IMR-90 (cell line): ENCODE measurements at regions not wholly inside any gene's neighbourhood (a gene's known extent, or its start where the extent isn't known, plus 50 kb on each side); places are given as distances from the start of the nearest gene placed in this dataset.

Experiments
- ATAC-seq: fragments of 200-7000 bp; cut with Tn5 transposase; 2 replicates; pipeline ENCODE4 v1.9.1; 2020; ENCODE audit warnings: low read depth, mild to moderate bottlenecking, moderate library complexity
- BruUV-seq: library from RNA; stranded (reverse); fragments of 400-500 nt; replicated peaks from 2 replicates; lab custom pipeline; 2021; lab: Mats Ljungman, UMichigan
- CTCF ChIA-PET: fragments of 300-600 bp; formaldehyde crosslinking; extraction: SDS; loops from one replicate; lab custom pipeline; 2021; ENCODE audit warnings: antibody characterized with exemption; lab: Yijun Ruan, JAX
- POLR2A ChIA-PET: fragments of 300-600 bp; sonication (Branson Sonifier 250); formaldehyde crosslinking; loops from one replicate; lab custom pipeline; 2022; ENCODE audit warnings: antibody characterized with exemption; ENCODE audit not compliant: unreplicated experiment; lab: Charles Lee
- DNase-seq: peaks from one replicate; pipeline ENCODE4 v3.0.0; 2013
- H2AFZ ChIP-seq: replicated peaks from 2 replicates; pipeline ENCODE3; 2013; ENCODE audit warnings: low read length, mild to moderate bottlenecking; ENCODE audit not compliant: poor library complexity
- H2AK5ac ChIP-seq: 2 replicates; pipeline ENCODE4 v1.6.1; 2013; ENCODE audit warnings: low read depth, low read length, inconsistent platforms
- H2AK9ac ChIP-seq: replicated peaks from 2 replicates; pipeline ENCODE3; 2013; ENCODE audit warnings: mild to moderate bottlenecking, low read depth, low read length, moderate library complexity; ENCODE audit not compliant: poor library complexity
- H2BK120ac ChIP-seq: 2 replicates; pipeline ENCODE4 v1.6.1; 2013; ENCODE audit warnings: low read depth, low read length, inconsistent platforms
- H2BK15ac ChIP-seq: 3 replicates; pipeline ENCODE4 v1.6.1; 2013; ENCODE audit warnings: low read depth, low read length, inconsistent platforms
- H2BK20ac ChIP-seq: 2 replicates; pipeline ENCODE4 v1.6.1; 2013; ENCODE audit warnings: low read depth, mild to moderate bottlenecking, inconsistent platforms, low read length, moderate library complexity
- H2BK5ac ChIP-seq: 2 replicates; pipeline ENCODE4 v1.6.1; 2013; ENCODE audit warnings: mild to moderate bottlenecking, low read depth, low read length, inconsistent platforms; ENCODE audit not compliant: poor library complexity, severe bottlenecking
- H3K14ac ChIP-seq: replicated peaks from 2 replicates; pipeline ENCODE4 v1.6.1; 2013; ENCODE audit warnings: low read depth, low read length, inconsistent platforms
- H3K18ac ChIP-seq: 2 replicates; pipeline ENCODE4 v1.6.1; 2013; ENCODE audit warnings: low read depth, low read length, control low read depth
- H3K23ac ChIP-seq: 2 replicates; pipeline ENCODE4 v1.6.1; 2013; ENCODE audit warnings: low read depth, low read length, inconsistent platforms
- H3K27ac ChIP-seq: 2 replicates; pipeline ENCODE4 v1.5.1; 2013; ENCODE audit warnings: mild to moderate bottlenecking, control low read depth, low read length; ENCODE audit not compliant: insufficient read depth
- H3K27me3 ChIP-seq: 2 replicates; pipeline ENCODE4 v1.6.1; 2013; ENCODE audit warnings: low read length; ENCODE audit not compliant: control insufficient read depth, insufficient read depth
- H3K36me3 ChIP-seq: 2 replicates; pipeline ENCODE4 v1.6.1; 2013; ENCODE audit warnings: low read length, mixed read lengths; ENCODE audit not compliant: control insufficient read depth, insufficient read depth
- H3K4ac ChIP-seq: 2 replicates; pipeline ENCODE4 v1.6.1; 2013; ENCODE audit warnings: low read depth, low read length, inconsistent platforms
- H3K4me1 ChIP-seq: 2 replicates; pipeline ENCODE4 v1.6.1; 2013; ENCODE audit warnings: low read length, mixed read lengths; ENCODE audit not compliant: control insufficient read depth, insufficient read depth
- H3K4me2 ChIP-seq: 2 replicates; pipeline ENCODE4 v1.6.1; 2013; ENCODE audit warnings: low read depth, mild to moderate bottlenecking, control low read depth, low read length, moderate library complexity
- H3K4me3 ChIP-seq: 2 replicates; pipeline ENCODE4 v1.5.1; 2013; ENCODE audit warnings: low read depth, mild to moderate bottlenecking, control low read depth, low read length, moderate library complexity; ENCODE audit not compliant: insufficient read depth
- H3K56ac ChIP-seq: 2 replicates; pipeline ENCODE4 v1.6.1; 2013; ENCODE audit warnings: low read length, inconsistent platforms; ENCODE audit not compliant: insufficient read depth; ENCODE audit errors: extremely low read depth
- H3K79me1 ChIP-seq, 2 experiments: 2 replicates each; pipeline ENCODE4 v1.6.1; 2013; ENCODE audit warnings: low read length in 2 of 2, inconsistent platforms in 1 of 2, low read depth in 1 of 2
- H3K9ac ChIP-seq: 2 replicates; pipeline ENCODE4 v1.6.1; 2013; ENCODE audit warnings: low read depth, low read length, control low read depth
- H3K9me1 ChIP-seq: 2 replicates; pipeline ENCODE4 v1.6.1; 2013; ENCODE audit warnings: low read length, inconsistent platforms; ENCODE audit not compliant: insufficient read depth
- H3K9me3 ChIP-seq: 2 replicates; pipeline ENCODE4 v1.6.1; 2013; ENCODE audit warnings: low read length; ENCODE audit not compliant: control insufficient read depth, insufficient read depth
- H4K20me1 ChIP-seq: 2 replicates; pipeline ENCODE4 v1.6.1; 2013; ENCODE audit warnings: low read length, inconsistent platforms; ENCODE audit not compliant: insufficient read depth
- H4K5ac ChIP-seq: 2 replicates; pipeline ENCODE4 v1.6.1; 2013; ENCODE audit warnings: mild to moderate bottlenecking, low read depth, low read length, control low read depth
- H4K8ac ChIP-seq, 2 experiments: 2 replicates each; pipeline ENCODE4 v1.6.1; 2013; ENCODE audit warnings: low read depth in 2 of 2, low read length in 2 of 2, control low read depth in 1 of 2, inconsistent platforms in 1 of 2
- H4K91ac ChIP-seq: 2 replicates; pipeline ENCODE4 v1.6.1; 2013; ENCODE audit warnings: low read depth, low read length, inconsistent platforms; ENCODE audit not compliant: insufficient read depth
- CEBPB ChIP-seq: IDR thresholded peaks from 2 replicates; pipeline ENCODE4 v1.6.1; 2012; ENCODE audit warnings: low read depth, low read length, improper control_type of control experiment
- CHD1 ChIP-seq: IDR thresholded peaks from 2 replicates; pipeline ENCODE4 v1.6.1; 2012; ENCODE audit warnings: low read depth, low read length, improper control_type of control experiment
- MAFK ChIP-seq: IDR thresholded peaks from 2 replicates; pipeline ENCODE4 v1.6.1; 2012; ENCODE audit warnings: low read depth, low read length, improper control_type of control experiment
- MAZ ChIP-seq: IDR thresholded peaks from 2 replicates; pipeline ENCODE4 v1.6.1; 2012; ENCODE audit warnings: low read depth, mild to moderate bottlenecking, low read length, improper control_type of control experiment, moderate library complexity, borderline replicate concordance
- MXI1 ChIP-seq: IDR thresholded peaks from 2 replicates; pipeline ENCODE4 v1.6.1; 2012; ENCODE audit warnings: low read depth, mild to moderate bottlenecking, low read length, moderate library complexity, borderline replicate concordance
- NFE2L2 ChIP-seq: fragments of 150-350 bp; IDR thresholded peaks from 2 replicates; pipeline ENCODE4 v1.6.1; 2016; ENCODE audit warnings: low read depth, mild to moderate bottlenecking, low read length
- POLR2A ChIP-seq: IDR thresholded peaks from 2 replicates; pipeline ENCODE4 v1.6.1; 2012; ENCODE audit warnings: mild to moderate bottlenecking, low read depth, low read length
- RAD21 ChIP-seq: IDR thresholded peaks from 2 replicates; pipeline ENCODE4 v1.6.1; 2012; ENCODE audit warnings: low read length, improper control_type of control experiment
- RFX5 ChIP-seq: IDR thresholded peaks from 2 replicates; pipeline ENCODE4 v1.8.0; 2012; ENCODE audit warnings: low read depth, mild to moderate bottlenecking, low read length, moderate library complexity
- SMC3 ChIP-seq: fragments of 150-350 bp; IDR thresholded peaks from 2 replicates; pipeline ENCODE4 v1.6.1; 2016; ENCODE audit warnings: low read depth, mild to moderate bottlenecking, antibody characterized with exemption, low read length, moderate library complexity
- WGBS, 2 experiments: methylation state at CpG; one replicate each; pipeline versions ENCODE4 v1.1.5 to v1.1.7; 2013; ENCODE audit warnings: missing lambda C conversion rate in 2 of 2; ENCODE audit not compliant: insufficient read length in 1 of 2; ENCODE audit errors: extremely low coverage in 2 of 2; 5-methylcytosine and 5-hydroxymethylcytosine counted together
- dilution Hi-C: fragments of 300-500 bp; cut with HindIII; formaldehyde crosslinking; loops from one replicate; pipeline ENCODE4 v1.14.3; 2018; ENCODE audit warnings: low sequenced_read_pairs; ENCODE audit not compliant: unreplicated experiment
- in situ Hi-C: fragments of 300-500 bp; cut with MboI; formaldehyde crosslinking; loops from 3 replicates; pipeline ENCODE4 v1.14.3; 2019; ENCODE audit warnings: low sequenced_read_pairs, inconsistent platforms, mixed read lengths
- intact Hi-C: fragments of 100-400 bp; cut with micrococcal nuclease; formaldehyde crosslinking; loops from 2 replicates; pipeline ENCODE4 v1.10.0; 2022
- TF ChIP-seq, protein P1 (sequence below): fragments of 150-350 bp; IDR thresholded peaks from 2 replicates; pipeline ENCODE4 v1.6.1; 2016; ENCODE audit warnings: low read depth, mild to moderate bottlenecking, low read length, moderate library complexity, borderline replicate concordance
- TF ChIP-seq, protein P2 (sequence below): conservative IDR thresholded peaks from 2 replicates; pipeline ENCODE4 v1.5.1; 2012; ENCODE audit warnings: mild to moderate bottlenecking, low read depth, low read length, improper control_type of control experiment

GRCh38 chr14:106578481-106578880 is 1052.1 kb downstream of the TMEM121 start:
- no peak overlapping the region for H3K14ac ChIP-seq
- CTCF ChIA-PET = no interaction called here
- H2AK5ac ChIP-seq = no peak overlapping the region
- no TSS peak for BruUV-seq
- dilution Hi-C loops = no loop called here
- H3K27me3 ChIP-seq = no peaks in the 10 kb centered on the region
- no peak overlapping the region for H3K56ac ChIP-seq
- no peak overlapping the region for H4K91ac ChIP-seq
- H3K4me1 ChIP-seq = no peaks in the 10 kb centered on the region
- ATAC-seq (no peak), DNase-seq (no peak)
- no peak overlapping the region for H3K4ac ChIP-seq
- no peak overlapping the region for H2BK15ac ChIP-seq
- H3K36me3 ChIP-seq = no peaks in the 10 kb centered on the region
- no peak overlapping the region for H3K23ac ChIP-seq
- 20% methylated on average over 1 of the region's 11 CpGs; no CpG with 5 or more reads in 1 of the 2 experiments for WGBS, 2 experiments
- TF ChIP-seq CEBPB (no peak), CHD1 (no peak), MAFK (no peak), MXI1 (no peak), POLR2A (no peak), MAZ (no peak), RFX5 (no peak), SMC3 (no peak), RAD21 (no peak), NFE2L2 (no peak)
- TF ChIP-seq, protein P1, sequence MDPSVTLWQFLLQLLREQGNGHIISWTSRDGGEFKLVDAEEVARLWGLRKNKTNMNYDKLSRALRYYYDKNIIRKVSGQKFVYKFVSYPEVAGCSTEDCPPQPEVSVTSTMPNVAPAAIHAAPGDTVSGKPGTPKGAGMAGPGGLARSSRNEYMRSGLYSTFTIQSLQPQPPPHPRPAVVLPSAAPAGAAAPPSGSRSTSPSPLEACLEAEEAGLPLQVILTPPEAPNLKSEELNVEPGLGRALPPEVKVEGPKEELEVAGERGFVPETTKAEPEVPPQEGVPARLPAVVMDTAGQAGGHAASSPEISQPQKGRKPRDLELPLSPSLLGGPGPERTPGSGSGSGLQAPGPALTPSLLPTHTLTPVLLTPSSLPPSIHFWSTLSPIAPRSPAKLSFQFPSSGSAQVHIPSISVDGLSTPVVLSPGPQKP = no peak
- TF ChIP-seq, protein P2, sequence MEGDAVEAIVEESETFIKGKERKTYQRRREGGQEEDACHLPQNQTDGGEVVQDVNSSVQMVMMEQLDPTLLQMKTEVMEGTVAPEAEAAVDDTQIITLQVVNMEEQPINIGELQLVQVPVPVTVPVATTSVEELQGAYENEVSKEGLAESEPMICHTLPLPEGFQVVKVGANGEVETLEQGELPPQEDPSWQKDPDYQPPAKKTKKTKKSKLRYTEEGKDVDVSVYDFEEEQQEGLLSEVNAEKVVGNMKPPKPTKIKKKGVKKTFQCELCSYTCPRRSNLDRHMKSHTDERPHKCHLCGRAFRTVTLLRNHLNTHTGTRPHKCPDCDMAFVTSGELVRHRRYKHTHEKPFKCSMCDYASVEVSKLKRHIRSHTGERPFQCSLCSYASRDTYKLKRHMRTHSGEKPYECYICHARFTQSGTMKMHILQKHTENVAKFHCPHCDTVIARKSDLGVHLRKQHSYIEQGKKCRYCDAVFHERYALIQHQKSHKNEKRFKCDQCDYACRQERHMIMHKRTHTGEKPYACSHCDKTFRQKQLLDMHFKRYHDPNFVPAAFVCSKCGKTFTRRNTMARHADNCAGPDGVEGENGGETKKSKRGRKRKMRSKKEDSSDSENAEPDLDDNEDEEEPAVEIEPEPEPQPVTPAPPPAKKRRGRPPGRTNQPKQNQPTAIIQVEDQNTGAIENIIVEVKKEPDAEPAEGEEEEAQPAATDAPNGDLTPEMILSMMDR = no peak
- H3K9me1 ChIP-seq = no peaks in the 10 kb centered on the region
- POLR2A ChIA-PET = no interaction called here
- H3K18ac ChIP-seq = no peak overlapping the region
- no peak overlapping the region for H2BK5ac ChIP-seq
- H3K27ac ChIP-seq = no peak overlapping the region
- intact Hi-C loops = no loop called here
- H2BK20ac ChIP-seq = no peak overlapping the region
- H3K79me1 ChIP-seq = no peaks in the 10 kb centered on the region
- H4K5ac ChIP-seq = no peak overlapping the region
- H3K4me2 ChIP-seq = no peak overlapping the region
- H2AFZ ChIP-seq = no peak overlapping the region
- H4K8ac ChIP-seq = no peak overlapping the region
- H2BK120ac ChIP-seq = no peak overlapping the region
- H2AK9ac ChIP-seq = no peak overlapping the region
- no peak overlapping the region for H3K9ac ChIP-seq
- in situ Hi-C loops = no loop called here
- no peak overlapping the region for H3K4me3 ChIP-seq
- no peaks in the 10 kb centered on the region for H4K20me1 ChIP-seq
- H3K9me3 ChIP-seq = peaks cover 34% of the 10 kb centered on the region
